GM19455 (cell line): ENCODE measurements at regions not wholly inside any gene's neighbourhood (a gene's known extent, or its start where the extent isn't known, plus 50 kb on each side); places are given as distances from the start of the nearest gene placed in this dataset.
"Not testable (repeated sequence)": the region's sequence is repeated elsewhere in the genome, so short reads cannot be mapped to it uniquely, and the experiment has no call there.

Experiments
- ATAC-seq: cut with Tn5 transposase; IDR thresholded peaks from one replicate; pipeline ENCODE4 v1.9.1; 2021; ENCODE audit not compliant: unreplicated experiment

GRCh38 chr7:119914119-119914518 is 358.9 kb upstream of the KCND2 start:
- not testable (repeated sequence) for ATAC-seq

DNA sequence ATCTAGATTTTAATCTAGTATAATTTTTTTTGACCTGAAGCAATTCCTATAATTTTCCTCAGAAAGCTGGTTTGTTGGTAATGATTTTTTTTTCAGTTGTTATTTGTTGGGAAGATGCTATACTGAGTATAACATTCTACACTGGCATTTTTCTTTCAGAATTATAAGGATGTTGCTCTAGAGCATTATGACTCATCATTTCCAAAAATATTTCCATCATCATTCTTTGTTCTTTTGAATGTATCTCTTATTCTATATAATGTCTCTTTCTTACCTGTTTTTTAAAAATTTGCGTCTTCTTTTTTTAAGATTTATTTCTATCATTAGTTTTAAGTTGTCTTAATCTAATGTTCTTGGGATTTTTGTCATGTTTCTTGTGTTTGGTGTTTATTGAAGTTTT is 356.5 kb upstream of the KCND2 start:
- no peak for ATAC-seq

- no peak for ATAC-seq
These were observed 354.8 kb upstream of the KCND2 start for GRCh38 chr7:119918185-119918584.

DNA sequence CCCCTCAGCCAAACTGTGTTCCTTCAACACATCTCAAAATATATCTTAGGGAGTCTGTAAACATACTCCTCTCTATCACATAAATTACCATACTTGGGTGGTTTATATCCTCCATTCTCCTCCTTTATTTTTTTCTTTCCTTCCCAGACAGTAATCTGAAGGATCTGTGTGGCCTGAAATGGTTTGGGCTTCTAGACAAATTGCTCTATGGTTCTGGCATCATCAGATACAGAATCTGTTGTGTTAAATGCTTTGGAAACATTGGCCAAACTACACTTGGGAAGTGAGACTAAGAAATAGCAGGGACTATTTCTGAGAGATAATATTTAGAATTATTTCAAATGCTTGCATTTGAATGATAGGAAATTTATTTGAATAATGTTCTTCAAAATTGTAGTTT is 353.0 kb upstream of the KCND2 start:
- no peak for ATAC-seq

DNA sequence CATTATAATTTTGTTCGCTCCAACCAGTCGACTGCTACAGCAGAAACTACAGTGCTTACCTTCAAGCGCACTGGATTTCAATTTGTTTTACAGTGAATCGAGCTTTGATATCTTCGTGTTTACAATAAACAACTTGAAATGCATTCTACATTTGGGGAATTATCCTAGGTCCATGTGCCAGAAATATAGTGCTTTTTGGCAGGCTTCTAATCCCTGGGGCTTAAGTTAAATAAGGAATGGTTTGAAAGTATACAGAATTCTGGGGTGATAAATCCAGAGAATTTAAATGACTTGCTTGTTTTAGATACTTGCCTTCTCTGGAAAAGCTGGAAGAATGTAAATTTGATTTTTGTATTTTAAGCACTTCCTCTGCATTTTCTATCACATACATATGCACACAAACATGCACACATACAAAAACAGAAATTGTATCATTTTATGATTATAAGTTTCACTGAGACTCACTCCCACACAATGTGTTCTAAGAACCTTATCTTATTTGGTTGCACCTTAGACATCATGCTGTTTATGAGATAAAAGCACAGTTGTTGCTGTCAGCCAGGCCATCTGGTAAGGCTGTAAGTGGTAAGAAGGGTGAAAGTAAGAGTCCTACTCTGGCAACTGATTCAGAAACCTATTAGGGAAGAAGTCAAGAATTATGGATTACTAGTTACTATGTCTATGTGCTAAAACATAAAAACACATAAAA is 347.2 kb upstream of the KCND2 start:
- no peak for ATAC-seq

- no peak for ATAC-seq
These were observed 343.1 kb upstream of the KCND2 start for GRCh38 chr7:119929891-119930290.

GRCh38 chr7:119931230-119931824 is 341.6 kb upstream of the KCND2 start:
- no peak for ATAC-seq

DNA sequence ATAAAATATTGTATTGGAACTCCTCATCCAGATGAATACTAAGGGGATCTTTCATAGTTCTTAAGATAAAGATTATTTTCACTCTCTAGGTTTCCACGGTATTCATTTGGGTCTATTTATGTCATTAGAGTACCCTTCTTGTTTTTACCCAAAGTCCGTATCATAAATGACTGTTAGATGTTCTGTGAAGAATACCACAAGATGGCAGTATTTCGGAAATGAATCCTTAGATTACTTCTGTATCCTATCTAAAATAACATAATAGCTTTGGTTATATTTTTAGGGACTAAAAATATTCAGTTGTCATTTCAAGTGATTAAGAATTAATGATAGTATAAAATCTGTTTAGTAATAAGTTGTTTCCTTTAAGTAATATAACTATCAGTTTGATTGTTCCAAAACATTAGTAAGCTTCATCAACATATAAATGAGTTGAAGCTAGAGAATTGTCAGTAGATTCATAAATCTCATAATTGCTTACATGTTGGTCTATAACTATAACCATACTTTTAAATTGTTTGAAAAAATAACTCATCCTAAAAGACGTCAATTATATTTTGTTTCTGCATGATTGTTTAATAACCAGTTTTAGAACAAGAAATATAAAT is 337.5 kb upstream of the KCND2 start:
- peak; percentile 79 for ATAC-seq

DNA sequence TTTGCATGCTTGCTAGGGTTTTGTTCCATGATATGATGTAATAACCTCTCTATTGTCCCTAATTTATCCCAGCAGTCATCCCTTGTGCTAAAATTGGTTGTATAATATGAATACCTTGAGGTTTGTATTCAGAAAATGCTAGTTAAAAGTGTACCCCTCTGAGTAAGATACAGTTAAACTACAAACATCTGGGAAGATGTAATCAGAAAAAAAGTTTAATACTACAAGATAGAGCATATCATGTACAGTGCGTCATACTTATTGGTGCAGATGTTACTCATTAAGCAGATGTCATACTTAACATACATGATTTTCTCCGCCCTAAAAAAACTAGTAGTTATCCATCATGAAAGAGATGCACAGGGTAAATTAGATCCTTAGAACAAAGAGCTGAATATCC is 336.1 kb upstream of the KCND2 start:
- ATAC-seq: no peak

DNA sequence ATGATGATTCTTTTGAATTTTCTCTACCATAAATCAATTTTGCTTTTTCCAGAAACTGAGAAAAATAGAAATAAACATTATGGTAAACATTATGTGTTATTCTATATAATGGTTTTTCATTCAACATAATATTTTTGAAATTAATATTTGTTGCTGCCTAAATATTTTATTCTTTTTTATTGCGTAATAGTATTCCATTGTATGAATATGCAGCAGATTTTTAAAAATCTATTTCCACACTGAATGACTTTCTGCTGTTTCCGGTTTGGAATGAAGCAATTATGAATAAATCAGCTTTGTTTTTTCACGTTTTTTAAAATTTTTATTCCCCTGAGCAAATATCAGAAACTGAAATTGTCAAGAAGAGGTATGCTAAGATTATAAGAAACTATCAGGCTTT is 335.2 kb upstream of the KCND2 start:
- ATAC-seq: no peak

- no peak for ATAC-seq
These were observed 328.9 kb upstream of the KCND2 start for GRCh38 chr7:119943942-119944600.

DNA sequence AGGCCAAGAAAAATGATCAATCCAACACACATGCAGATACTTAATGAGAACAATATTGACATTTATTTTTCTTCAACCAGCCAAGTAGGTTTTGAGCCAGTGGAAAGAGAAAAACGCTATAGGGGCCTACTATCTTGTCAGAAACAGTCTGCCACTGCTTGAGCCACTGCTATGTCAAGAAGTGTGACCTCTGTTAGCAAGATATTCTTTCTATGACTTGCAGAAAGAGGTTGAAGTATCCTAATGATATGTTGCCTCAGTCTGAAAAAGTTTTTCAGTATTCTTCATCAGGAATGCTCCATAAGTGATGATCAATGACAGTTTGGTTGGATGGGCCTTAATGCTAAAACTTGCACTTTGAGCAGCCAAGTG is 328.4 kb upstream of the KCND2 start:
- no peak for ATAC-seq

DNA sequence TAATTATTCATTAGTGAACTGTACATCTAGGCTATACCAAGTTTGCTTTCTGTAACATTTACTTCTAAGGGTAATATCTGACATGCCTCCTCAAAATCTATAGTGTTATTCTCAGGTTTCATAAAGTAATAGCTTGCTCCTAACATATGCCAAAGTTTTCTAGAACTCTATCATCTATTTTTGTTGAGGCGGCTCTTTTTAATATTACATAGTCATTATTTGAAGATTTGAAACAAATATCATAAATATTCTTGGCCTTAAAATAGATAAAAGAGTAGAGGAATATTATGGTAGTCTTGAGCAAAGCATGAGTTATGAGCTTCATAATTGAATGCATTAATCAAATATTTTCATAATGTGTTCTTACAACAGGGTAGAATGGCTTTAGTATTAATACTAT is 327.2 kb upstream of the KCND2 start:
- ATAC-seq: no peak

DNA sequence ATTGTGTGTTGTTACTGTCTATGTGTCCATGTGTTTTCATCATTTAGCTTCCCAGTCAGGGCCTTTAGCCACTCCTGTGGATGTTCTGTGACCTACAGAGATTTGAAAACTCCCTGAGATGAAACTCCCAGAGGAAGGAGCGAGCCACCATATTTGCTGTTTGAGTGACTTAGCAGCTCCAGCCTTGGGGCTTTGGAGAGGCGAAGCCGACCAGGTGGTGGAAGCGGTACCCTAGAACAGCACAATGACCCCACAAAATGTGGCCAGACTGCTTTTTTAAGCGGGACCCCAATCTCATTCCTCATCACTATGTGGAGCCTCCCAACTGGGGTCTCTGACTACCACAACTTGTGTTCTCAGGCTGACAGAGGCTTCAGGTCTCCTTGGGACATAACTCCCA is 323.9 kb upstream of the KCND2 start:
- no peak for ATAC-seq

DNA sequence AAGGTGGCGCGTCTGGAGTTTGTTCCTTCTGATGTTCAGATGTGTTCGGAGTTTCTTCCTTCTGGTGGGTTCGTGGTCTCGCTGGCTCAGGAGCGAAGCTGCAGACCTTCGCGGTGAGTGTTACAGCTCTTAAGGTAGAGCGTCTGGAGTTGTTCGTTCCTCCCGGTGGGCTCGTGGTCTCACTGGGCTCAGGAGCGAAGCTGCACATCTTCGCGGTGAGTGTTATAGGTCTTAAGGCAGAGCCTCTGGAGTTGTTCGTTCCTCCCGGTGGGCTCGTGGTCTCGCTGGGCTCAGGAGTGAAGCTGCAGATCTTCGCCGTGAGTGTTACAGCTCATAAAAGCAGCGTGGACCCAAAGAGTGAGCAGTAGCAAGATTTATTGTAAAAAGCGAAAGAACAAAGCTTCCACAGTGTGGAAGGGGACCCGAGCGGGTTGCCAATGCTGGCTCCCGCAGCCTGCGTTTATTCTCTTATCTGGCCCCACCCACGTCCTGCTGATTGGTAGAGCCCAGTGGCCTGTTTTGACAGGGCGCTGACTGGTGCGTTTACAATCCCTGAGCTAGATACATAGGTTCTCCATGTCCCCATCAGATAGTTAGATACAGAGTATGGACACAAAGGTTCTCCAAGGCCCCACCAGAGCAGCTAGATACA is 322.5 kb upstream of the KCND2 start:
- not testable (repeated sequence) for ATAC-seq

DNA sequence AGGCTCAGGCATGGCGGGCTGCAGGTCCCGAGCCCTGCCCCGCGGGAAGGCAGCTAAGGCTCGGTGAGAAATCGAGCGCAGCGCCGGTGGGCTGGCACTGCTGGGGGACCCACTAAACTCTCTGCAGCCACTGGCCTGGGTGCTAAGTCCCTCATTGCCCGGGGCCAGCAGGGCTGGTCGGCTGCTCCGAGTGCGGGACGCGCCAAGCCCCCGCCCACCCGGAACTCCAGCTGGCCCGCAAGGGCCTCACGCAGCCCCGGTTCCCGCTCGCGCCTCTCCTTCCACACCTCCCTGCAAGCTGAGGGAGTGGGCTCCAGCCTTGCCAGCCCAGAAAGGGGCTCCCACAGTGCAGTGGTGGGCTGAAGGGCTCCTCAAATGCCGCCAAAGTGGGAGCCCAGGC is 321.4 kb upstream of the KCND2 start:
- ATAC-seq: not testable (repeated sequence)

DNA sequence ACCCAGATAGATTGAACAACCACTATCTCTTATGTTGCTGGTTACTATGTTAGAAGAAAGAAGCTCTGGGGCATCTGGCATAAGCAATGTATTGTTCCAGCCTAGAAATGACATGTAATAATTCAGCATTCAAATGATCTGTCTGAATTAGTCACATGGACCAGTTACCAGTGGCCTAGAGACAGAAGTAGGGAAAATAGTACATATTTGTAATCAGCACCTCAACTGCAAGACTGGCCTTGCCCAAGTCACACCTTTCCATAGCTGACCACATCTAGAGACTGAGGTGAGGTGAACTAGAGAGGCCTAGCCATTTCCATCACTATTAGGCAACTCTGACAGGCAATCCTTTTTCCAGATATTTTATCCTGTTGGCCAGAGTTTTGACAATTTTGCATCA is 315.6 kb upstream of the KCND2 start:
- ATAC-seq: no peak

- no peak for ATAC-seq
These were observed 313.2 kb upstream of the KCND2 start for GRCh38 chr7:119959811-119960210.

DNA sequence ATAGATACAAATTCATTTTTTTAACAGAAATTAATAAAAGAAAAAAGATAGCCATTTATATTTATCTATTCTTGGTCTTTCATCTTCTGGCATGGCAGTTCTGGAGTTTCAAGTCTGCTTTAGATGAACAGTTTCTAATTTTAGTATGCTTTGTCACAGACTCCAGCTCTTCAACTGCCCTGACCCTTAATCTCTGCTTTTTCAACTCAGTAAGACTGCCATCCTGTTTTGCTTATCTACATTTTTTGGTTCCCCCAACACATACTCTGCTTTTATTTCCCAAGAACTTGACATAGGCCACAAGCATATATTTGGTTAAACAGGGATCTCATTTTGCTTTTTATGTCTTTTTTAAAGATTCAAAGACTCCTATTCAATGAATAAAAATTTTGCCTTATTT is 309.3 kb upstream of the KCND2 start:
- ATAC-seq: no peak

GRCh38 chr7:119964065-119964464 is 308.9 kb upstream of the KCND2 start:
- no peak for ATAC-seq

DNA sequence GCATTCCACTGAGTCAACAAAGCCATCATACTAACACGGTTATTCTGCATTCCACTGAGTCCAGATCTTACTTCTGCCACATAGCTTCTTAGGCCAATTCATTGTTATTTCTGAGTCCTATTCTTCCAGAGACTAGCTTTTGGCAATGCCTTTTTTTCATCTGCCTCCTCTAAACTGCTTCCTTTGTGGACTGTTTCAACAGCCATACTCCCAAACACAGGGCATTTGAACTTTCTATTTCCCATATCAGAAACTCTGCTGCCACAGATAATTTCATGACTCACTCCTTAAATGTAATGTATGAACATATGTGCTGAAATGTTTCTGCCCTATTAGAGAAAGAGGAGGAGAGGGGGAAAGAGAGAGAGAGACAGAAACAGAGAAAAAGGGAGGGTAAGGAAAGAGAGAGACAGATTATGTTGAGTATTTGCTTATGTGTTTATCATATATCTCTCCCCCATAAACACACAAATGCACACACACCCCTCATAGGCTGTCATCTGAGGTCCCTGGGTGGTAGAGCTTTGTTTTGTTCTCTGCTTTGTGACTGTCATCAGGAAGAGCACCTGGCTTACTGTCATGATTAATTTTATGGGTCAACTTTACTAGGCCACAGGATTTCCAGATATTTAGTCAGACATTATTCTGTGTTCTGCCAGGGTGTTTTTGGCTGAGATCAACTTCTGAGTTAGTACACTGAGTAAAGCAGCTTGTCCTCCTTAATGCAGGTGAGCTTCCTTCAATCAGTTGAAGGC is 308.0 kb upstream of the KCND2 start:
- ATAC-seq: no peak
